Fibroblast of the aortic adventitia (primary cell): ENCODE measurements at regions not wholly inside any gene's neighbourhood (a gene's known extent, or its start where the extent isn't known, plus 50 kb on each side); places are given as distances from the start of the nearest gene placed in this dataset.

Experiments
- DNase-seq: peaks from one replicate; pipeline ENCODE4 v3.0.0-alpha.2; 2010; ENCODE audit warnings: low read depth
- H3K4me3 ChIP-seq: 2 replicates; pipeline ENCODE4 v1.5.1; 2011; ENCODE audit warnings: low read depth, mild to moderate bottlenecking, control low read depth, low read length, moderate library complexity
- TF ChIP-seq, protein P1 (sequence below): IDR thresholded peaks from 2 replicates; pipeline ENCODE4 v1.5.1; 2011; ENCODE audit warnings: mild to moderate bottlenecking, low read length, control low read depth, inconsistent platforms; ENCODE audit not compliant: insufficient read depth

DNA sequence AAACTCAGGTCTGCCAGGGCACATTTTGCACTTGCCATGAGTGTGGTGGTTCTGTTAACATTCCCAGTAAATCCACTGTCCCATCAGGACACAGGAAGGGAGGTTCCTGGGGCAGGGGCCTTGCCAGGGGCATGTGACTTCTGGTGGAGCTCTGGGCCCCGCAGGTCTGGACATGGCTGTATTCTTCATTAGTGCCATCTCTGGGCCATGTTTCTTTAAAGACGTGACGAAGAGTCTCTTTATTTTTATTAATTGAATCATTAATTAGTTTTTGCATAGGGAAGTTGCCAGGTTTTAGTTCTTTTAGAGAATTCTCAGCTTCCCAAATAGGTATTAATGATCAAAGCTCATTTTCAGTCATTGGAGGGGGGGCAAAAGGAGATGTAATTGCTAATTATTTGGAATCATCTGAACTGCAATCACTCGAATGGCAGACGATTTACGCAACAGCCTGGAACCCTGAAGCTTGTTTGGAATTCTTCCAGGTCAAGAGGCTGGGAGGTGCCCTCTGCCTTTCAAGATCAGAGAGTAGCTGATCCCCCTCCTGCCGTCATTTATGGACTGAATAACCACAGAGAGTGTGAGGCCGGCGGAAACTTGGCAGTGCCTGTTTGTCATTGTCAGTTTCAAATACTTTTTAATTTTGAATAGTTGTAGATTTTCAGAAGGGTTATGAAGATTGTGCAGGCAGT lies 106.2 kb downstream of the RTP5 start:
- TF ChIP-seq, protein P1, sequence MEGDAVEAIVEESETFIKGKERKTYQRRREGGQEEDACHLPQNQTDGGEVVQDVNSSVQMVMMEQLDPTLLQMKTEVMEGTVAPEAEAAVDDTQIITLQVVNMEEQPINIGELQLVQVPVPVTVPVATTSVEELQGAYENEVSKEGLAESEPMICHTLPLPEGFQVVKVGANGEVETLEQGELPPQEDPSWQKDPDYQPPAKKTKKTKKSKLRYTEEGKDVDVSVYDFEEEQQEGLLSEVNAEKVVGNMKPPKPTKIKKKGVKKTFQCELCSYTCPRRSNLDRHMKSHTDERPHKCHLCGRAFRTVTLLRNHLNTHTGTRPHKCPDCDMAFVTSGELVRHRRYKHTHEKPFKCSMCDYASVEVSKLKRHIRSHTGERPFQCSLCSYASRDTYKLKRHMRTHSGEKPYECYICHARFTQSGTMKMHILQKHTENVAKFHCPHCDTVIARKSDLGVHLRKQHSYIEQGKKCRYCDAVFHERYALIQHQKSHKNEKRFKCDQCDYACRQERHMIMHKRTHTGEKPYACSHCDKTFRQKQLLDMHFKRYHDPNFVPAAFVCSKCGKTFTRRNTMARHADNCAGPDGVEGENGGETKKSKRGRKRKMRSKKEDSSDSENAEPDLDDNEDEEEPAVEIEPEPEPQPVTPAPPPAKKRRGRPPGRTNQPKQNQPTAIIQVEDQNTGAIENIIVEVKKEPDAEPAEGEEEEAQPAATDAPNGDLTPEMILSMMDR, result no peak
- no peak overlapping the region for H3K4me3 ChIP-seq
- no peak for DNase-seq

DNA sequence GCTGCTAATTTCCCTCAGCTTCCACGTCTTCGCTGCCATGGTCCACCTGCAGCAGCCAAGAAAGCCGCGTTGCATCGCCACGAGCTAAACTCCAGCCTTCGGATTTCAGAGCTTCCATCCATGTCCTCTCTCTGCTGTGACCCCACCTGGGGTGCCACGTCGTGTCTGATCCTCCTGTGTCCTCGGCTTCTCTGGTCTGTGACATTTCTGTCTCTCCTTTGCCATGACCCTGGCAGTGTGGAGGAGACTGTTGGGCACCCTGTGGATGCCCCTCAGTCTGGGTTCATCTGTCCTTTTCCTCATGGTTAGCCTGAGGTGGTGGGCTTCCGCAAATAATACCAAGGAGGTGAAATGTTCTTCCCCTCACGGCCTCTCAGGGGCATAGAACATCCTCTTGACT lies 106.8 kb downstream of the RTP5 start:
- no peak for DNase-seq

DNA sequence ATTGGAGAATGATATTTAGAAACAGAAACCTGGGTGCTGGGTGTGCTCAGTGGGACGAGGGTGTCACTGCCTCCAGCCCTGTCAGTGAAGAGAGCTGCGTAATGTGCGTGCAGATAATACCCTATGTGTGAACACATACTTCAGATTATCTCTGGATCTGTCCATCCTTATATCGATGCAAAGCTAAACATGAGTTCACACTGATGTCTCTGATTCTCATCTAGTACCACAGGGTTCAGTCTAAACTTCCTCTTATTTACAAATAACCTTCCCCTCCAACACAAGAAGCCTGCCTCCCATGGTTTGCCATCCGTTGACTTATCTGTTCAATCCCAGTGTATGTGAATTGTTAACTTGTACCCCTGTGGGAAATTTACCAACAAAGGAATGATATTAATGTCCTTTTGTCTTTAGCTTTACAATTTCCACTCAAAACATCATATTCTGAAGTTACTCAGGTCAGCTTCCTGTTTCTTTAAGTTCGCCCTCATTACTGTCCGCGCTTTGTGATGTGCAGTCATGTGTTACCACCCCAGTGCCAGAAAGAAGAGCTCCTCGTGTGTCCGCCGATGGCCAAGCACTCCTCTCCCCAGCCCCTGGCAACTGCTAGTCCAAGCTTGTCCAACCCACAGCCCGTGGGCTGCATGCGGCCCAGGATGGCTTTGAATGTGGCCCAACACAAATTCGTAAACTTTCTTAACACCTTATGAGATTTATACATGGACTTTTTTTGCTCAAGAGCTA lies 108.2 kb downstream of the RTP5 start:
- DNase-seq, result no peak
- TF ChIP-seq, protein P1, result no peak
- H3K4me3 ChIP-seq, result no peak overlapping the region

More for the DNA sequence above, 106.8 kb downstream of the RTP5 start:
- H3K4me3 ChIP-seq, result no peak overlapping the region
- TF ChIP-seq, protein P1, result no peak

DNA sequence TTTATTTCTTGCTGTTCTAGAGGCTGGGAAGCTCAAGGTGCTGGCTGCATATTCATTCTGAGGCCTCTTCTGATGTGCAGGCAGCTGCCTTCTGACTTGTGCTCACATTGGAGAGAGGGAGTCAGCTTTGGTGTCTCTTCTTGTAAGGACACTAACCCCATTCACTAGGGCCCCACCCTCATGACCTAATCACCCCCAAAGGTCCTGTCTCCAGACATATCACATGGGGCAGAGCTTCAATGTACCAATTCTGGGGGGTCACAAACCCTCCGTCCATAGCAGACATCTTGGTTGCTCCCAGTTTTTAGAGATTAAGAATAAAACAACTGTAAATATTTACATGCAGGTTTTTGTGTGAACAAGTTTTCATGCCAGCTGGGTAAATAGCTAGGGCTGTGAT lies 109.1 kb downstream of the RTP5 start:
- no peak overlapping the region for H3K4me3 ChIP-seq
- TF ChIP-seq, protein P1, result no peak
- no peak for DNase-seq

DNA sequence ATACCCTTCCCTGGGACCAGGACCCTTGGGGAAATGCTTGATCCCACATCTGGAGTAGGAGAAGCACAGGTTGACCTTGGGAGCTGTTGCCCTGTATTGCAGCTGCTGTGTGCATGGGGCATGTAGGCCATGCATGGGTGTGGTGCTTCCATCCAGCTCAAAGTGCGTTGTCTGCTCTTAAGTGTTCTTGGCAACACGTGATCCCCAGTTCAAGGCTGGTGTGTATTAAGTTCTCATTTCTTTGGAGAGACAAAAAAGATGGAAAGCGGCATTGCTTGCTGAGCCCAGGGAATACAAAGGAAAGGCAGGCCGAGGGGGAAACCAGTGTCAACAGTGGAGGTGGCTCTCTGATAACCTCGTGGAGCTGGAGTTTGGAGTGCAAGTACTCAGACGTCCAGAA lies 110.7 kb downstream of the RTP5 start:
- no peak overlapping the region for H3K4me3 ChIP-seq
- TF ChIP-seq, protein P1, result no peak

DNA sequence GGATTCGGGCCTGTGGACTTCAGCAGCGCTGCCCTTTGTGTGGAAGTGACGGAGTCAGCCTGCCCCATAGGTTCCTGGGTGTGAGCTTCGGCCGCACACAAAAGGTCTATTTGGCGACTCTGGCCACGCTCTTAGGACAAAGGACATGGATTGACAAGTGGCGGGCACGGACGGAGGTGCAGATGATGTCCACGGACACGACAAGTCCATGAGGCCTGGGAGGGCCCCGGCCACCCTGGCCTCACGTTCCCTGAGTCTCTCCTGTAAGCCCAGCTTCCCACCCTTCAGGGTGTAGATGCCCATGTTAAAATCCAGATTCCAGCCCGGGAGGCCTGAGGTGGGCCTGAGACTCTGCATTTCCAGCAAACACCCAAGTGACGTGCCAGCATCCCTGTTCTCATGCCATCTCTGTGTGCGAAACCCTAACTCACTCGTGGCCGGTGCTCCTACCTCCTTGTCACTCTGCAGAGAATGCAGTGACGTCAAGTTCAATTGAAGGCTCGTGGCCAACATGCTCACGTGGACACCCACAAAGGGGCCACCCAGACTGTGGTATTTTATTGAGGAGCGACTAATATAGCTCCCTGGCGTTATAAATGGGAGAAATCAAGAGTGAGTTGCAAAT lies 111.7 kb downstream of the RTP5 start:
- TF ChIP-seq, protein P1, result no peak
- no peak for DNase-seq
- H3K4me3 ChIP-seq, result no peak overlapping the region

More for the DNA sequence above, 110.7 kb downstream of the RTP5 start:
- no peak for DNase-seq
